ENCODE measurements at regions not wholly inside any gene's neighbourhood (a gene's known extent, or its start where the extent isn't known, plus 50 kb on each side); places are given as distances from the start of the nearest gene placed in this dataset.

DNA sequence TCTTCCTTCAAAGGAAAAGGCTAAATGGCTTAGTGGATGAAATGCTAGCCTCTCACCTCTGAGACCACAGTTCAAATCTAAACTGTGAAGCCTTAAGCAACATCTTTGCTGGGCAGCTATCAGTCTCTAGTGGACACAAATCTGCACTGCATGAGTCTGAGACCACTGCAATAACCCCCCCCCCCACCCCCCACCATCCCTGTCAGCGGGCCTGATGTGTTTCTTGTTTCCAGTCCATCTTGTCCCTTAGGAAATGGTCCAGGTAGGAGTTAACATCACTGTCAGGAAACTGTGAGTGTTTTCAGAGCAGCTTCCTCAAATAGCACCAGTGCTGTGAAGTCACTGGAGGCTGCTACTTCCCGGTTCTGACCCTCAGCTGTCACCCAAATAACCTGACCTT lies 140.6 kb upstream of the TMCO5A start:
- DNase-seq (ENCODE audit: low read depth, low spot score) (no peak), ATAC-seq (no peak)
- no peak overlapping the region for H3K27ac ChIP-seq (ENCODE audit: low read length)
- POLR2A ChIA-PET = no interaction called here
- H3K4me3 ChIP-seq (ENCODE audit: low read depth in 2 of 2, low read length in 2 of 2) = no peak overlapping the region
- no peaks in the 10 kb centered on the region for H3K4me1 ChIP-seq (ENCODE audit: control insufficient read depth, insufficient read depth, low read length)
- in situ Hi-C loops (cut with HindIII; ENCODE audit: low pct_unique_long_range_greater_than_20kb, low sequenced_read_pairs) = no loop called here
- H3K36me3 ChIP-seq (ENCODE audit: control insufficient read depth, insufficient read depth, low read length) = no peaks in the 10 kb centered on the region
- TF ChIP-seq TCF7L2 (IDR thresholded peaks at IDR 0.05; ENCODE audit: low read depth, low read length) = no peak
- TF ChIP-seq, protein P1, sequence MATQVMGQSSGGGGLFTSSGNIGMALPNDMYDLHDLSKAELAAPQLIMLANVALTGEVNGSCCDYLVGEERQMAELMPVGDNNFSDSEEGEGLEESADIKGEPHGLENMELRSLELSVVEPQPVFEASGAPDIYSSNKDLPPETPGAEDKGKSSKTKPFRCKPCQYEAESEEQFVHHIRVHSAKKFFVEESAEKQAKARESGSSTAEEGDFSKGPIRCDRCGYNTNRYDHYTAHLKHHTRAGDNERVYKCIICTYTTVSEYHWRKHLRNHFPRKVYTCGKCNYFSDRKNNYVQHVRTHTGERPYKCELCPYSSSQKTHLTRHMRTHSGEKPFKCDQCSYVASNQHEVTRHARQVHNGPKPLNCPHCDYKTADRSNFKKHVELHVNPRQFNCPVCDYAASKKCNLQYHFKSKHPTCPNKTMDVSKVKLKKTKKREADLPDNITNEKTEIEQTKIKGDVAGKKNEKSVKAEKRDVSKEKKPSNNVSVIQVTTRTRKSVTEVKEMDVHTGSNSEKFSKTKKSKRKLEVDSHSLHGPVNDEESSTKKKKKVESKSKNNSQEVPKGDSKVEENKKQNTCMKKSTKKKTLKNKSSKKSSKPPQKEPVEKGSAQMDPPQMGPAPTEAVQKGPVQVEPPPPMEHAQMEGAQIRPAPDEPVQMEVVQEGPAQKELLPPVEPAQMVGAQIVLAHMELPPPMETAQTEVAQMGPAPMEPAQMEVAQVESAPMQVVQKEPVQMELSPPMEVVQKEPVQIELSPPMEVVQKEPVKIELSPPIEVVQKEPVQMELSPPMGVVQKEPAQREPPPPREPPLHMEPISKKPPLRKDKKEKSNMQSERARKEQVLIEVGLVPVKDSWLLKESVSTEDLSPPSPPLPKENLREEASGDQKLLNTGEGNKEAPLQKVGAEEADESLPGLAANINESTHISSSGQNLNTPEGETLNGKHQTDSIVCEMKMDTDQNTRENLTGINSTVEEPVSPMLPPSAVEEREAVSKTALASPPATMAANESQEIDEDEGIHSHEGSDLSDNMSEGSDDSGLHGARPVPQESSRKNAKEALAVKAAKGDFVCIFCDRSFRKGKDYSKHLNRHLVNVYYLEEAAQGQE (IDR thresholded peaks at IDR 0.05; ENCODE audit: insufficient read depth in 1 of 2, low read depth in 2 of 2, low read length in 1 of 2) = no peak
- no peak for TF ChIP-seq SIN3A (IDR thresholded peaks at IDR 0.05; ENCODE audit: borderline replicate concordance, insufficient read depth, low read depth, low read length)
- TF ChIP-seq CTCF (IDR thresholded peaks at IDR 0.05) = no peak
- no peak for TF ChIP-seq POLR2AphosphoS5 (IDR thresholded peaks at IDR 0.05; ENCODE audit: low read depth, low read length)
- CTCF ChIA-PET = no interaction called here
- intact Hi-C loops (cut with micrococcal nuclease; ENCODE audit: unreplicated experiment) = no loop called here
- H3K27me3 ChIP-seq (ENCODE audit: control insufficient read depth, insufficient read depth, low read length) = no peaks in the 10 kb centered on the region
- no TSS peak for BruUV-seq (replicated peaks)
- no peaks in the 10 kb centered on the region for H3K9me3 ChIP-seq (ENCODE audit: control insufficient read depth, insufficient read depth, low read depth, low read length)

- BruUV-seq (replicated peaks) = no TSS peak
- ChIA-PET CTCF (no interaction called here), POLR2A (no interaction called here)
- Histone ChIP-seq H3K4me1 (ENCODE audit: control insufficient read depth, insufficient read depth, low read length) (no peaks in the 10 kb centered on the region), H3K27me3 (ENCODE audit: control insufficient read depth, insufficient read depth, low read length) (no peaks in the 10 kb centered on the region), H3K27ac (ENCODE audit: low read length) (no peak overlapping the region), H3K36me3 (ENCODE audit: control insufficient read depth, insufficient read depth, low read length) (no peaks in the 10 kb centered on the region), H3K4me3 (ENCODE audit: low read depth in 2 of 2, low read length in 2 of 2) (no peak overlapping the region), H3K9me3 (ENCODE audit: control insufficient read depth, insufficient read depth, low read depth, low read length) (no peaks in the 10 kb centered on the region)
- intact Hi-C loops (cut with micrococcal nuclease; ENCODE audit: unreplicated experiment) = no loop called here
- DNase-seq (ENCODE audit: low read depth, low spot score) (no peak), ATAC-seq (no peak)
- TF ChIP-seq TCF7L2 (IDR thresholded peaks at IDR 0.05; ENCODE audit: low read depth, low read length) (no peak), POLR2AphosphoS5 (IDR thresholded peaks at IDR 0.05; ENCODE audit: low read depth, low read length) (no peak), SIN3A (IDR thresholded peaks at IDR 0.05; ENCODE audit: borderline replicate concordance, insufficient read depth, low read depth, low read length) (no peak), CTCF (IDR thresholded peaks at IDR 0.05) (no peak)
- TF ChIP-seq, protein P1 (IDR thresholded peaks at IDR 0.05; ENCODE audit: insufficient read depth in 1 of 2, low read depth in 2 of 2, low read length in 1 of 2) = no peak
- in situ Hi-C loops (cut with HindIII; ENCODE audit: low pct_unique_long_range_greater_than_20kb, low sequenced_read_pairs) = no loop called here
Observed at GRCh38 chr15:37794947-37795346, 139.5 kb upstream of the TMCO5A start.

All from Panc1 (cell line).